HG03558 (cell line): ENCODE measurements at regions not wholly inside any gene's neighbourhood (a gene's known extent, or its start where the extent isn't known, plus 50 kb on each side); places are given as distances from the start of the nearest gene placed in this dataset.

Source experiments
- ATAC-seq: cut with Tn5 transposase; IDR thresholded peaks from one replicate; pipeline ENCODE4 v1.9.1; 2021; ENCODE audit warnings: moderate number of reproducible peaks; ENCODE audit not compliant: unreplicated experiment; ENCODE audit errors: extremely low read depth

GRCh38 chr13:69579351-69579750 lies 528.3 kb upstream of the ATXN8OS start:
- ATAC-seq, result no peak

- no peak for ATAC-seq
Observed at GRCh38 chr13:69571606-69572323, 535.9 kb upstream of the ATXN8OS start.

GRCh38 chr13:69567514-69567913 lies 540.1 kb upstream of the ATXN8OS start:
- no peak for ATAC-seq

- no peak for ATAC-seq
Observed at GRCh38 chr13:69566104-69566716, 541.4 kb upstream of the ATXN8OS start.

- ATAC-seq, result no peak
Observed at GRCh38 chr13:69565334-69565733, 542.3 kb upstream of the ATXN8OS start.

- ATAC-seq, result no peak
Observed at GRCh38 chr13:69556540-69557196, 551.0 kb upstream of the ATXN8OS start.

GRCh38 chr13:69553976-69554375 lies 553.6 kb upstream of the ATXN8OS start:
- no peak for ATAC-seq

GRCh38 chr13:69551193-69551592 lies 556.4 kb upstream of the ATXN8OS start:
- no peak for ATAC-seq

- no peak for ATAC-seq
Observed at GRCh38 chr13:69547780-69548179, 559.8 kb upstream of the ATXN8OS start.

GRCh38 chr13:69545551-69545950 lies 562.1 kb upstream of the ATXN8OS start:
- ATAC-seq, result no peak

GRCh38 chr13:69524459-69525150 lies 583.0 kb upstream of the ATXN8OS start:
- ATAC-seq, result no peak

GRCh38 chr13:69496981-69497380 lies 610.6 kb upstream of the ATXN8OS start:
- ATAC-seq, result no peak

GRCh38 chr13:69495096-69495495 lies 612.5 kb upstream of the ATXN8OS start:
- no peak for ATAC-seq

GRCh38 chr13:69487576-69487975 lies 620.0 kb upstream of the ATXN8OS start:
- no peak for ATAC-seq

- no peak for ATAC-seq
Observed at GRCh38 chr13:69485991-69486592, 621.5 kb upstream of the ATXN8OS start.

- no peak for ATAC-seq
Observed at GRCh38 chr13:69477451-69477850, 630.2 kb upstream of the ATXN8OS start.

GRCh38 chr13:69474011-69474685 lies 633.5 kb upstream of the ATXN8OS start:
- ATAC-seq, result no peak

- ATAC-seq, result no peak
Observed at GRCh38 chr13:69468624-69469023, 639.0 kb upstream of the ATXN8OS start.

- ATAC-seq, result no peak
Observed at GRCh38 chr13:69461397-69461796, 646.2 kb upstream of the ATXN8OS start.

- ATAC-seq, result no peak
Observed at GRCh38 chr13:69459346-69459745, 648.3 kb upstream of the ATXN8OS start.
